Pancreas (tissue), 10 donors: ENCODE measurements at regions not wholly inside any gene's neighbourhood (a gene's known extent, or its start where the extent isn't known, plus 50 kb on each side); places are given as distances from the start of the nearest gene placed in this dataset.
A peak's percentile ranks its signal among the peaks of the same experiment; 100 is the strongest.

Source experiments
- ATAC-seq, 4 donors: fragments of 200-7000 bp; cut with Tn5 transposase; one replicate each; pipeline versions ENCODE4 v1.8.0 to v1.9.1; 2020; ENCODE audit warnings: mild to moderate bottlenecking in 4 of 4, moderate library complexity in 4 of 4
- DNase-seq, 6 donors: peaks; one replicate each; pipeline ENCODE4 v3.0.0-alpha.2; 2020
- FAIRE-seq: peaks from 2 replicates; lab custom pipeline; 2012; peaks lifted over from hg19 to GRCh38; lab: Jason Lieb, UNC
- H3K27ac ChIP-seq, 4 donors: fragments of 200-600 bp; sonication (generic); 1 replicate in 3 of 4; 2 replicates in 1 of 4; pipeline versions ENCODE4 v1.5.0 to v1.8.0; 2020
- H3K27me3 ChIP-seq, 4 donors: fragments of 200-600 bp; one replicate each; pipeline ENCODE4 v1.8.0; 2021
- H3K36me3 ChIP-seq, 3 donors: fragments of 200-600 bp; sonication (generic) in 1 of 3; one replicate each; pipeline versions ENCODE4 v1.5.0 to v1.8.0; 2020 to 2021
- H3K4me1 ChIP-seq, 3 donors: fragments of 200-600 bp; one replicate each; pipeline ENCODE4 v1.8.0; 2021
- H3K4me3 ChIP-seq, 4 donors: fragments of 200-600 bp; sonication (generic) in 2 of 4; one replicate each; pipeline versions ENCODE4 v1.5.0 to v1.8.0; 2020 to 2021
- H3K9me3 ChIP-seq, 4 donors: fragments of 200-600 bp; one replicate each; pipeline ENCODE4 v1.8.0; 2021
- CTCF ChIP-seq, 4 donors: fragments of 200-600 bp; sonication (generic) in 3 of 4; IDR thresholded peaks; one replicate each; pipeline versions ENCODE4 v1.5.0 to v1.8.0; 2021; ENCODE audit warnings: antibody characterized with exemption in 4 of 4
- WGBS, 2 donors: extraction: QIAGEN DNeasy Blood & Tissue Kit; methylation state at CpG; one replicate each; pipeline ENCODE4 v1.1.7; 2013; 5-methylcytosine and 5-hydroxymethylcytosine counted together
- intact Hi-C, 3 donors: fragments of 100-400 bp; cut with DNase I; formaldehyde crosslinking; loops; one replicate each; pipeline versions ENCODE4 v1.11.1 to v1.14.2; 2022
- donor health status: healthy with polysubstance abuse.
- donor health status: DM: no; HTN: no; CAD: no; lungs with moderate emphysema.
- donor health status: DM: no; HTN: no; CAD: no.
- donor health status: control.
- donor health status: control.
- donor health status: Bipolar disorder and iron deficiency.
- donor health status: DM: yes; HTN: yes; CAD: no.
- donor health status: DM: no; HTN: no; CAD: no.
- donor health status: DM: no; HTN: no; CAD: no.
- donor health status: DM: yes; HTN: yes; CAD: no.

- WGBS, 2 donors = 74 to 75% methylated on average over 2 of the region's 2 CpGs
- ATAC-seq = no peak
- no peak for FAIRE-seq
These were observed 473.7 kb downstream of the QKI start for GRCh38 chr6:163888030-163888819.

GRCh38 chr6:163886428-163886827 is 471.9 kb downstream of the QKI start:
- H3K4me1 ChIP-seq = no peaks in the 10 kb centered on the region
- no peaks in the 10 kb centered on the region for H3K9me3 ChIP-seq
- no peaks in the 10 kb centered on the region for H3K27me3 ChIP-seq
- H3K4me3 ChIP-seq = no peak overlapping the region
- DNase-seq (no peak), FAIRE-seq (no peak), ATAC-seq (no peak)
- no peaks in the 10 kb centered on the region for H3K36me3 ChIP-seq
- no peak for TF ChIP-seq CTCF (IDR thresholded peaks at IDR 0.05)
- H3K27ac ChIP-seq = no peak overlapping the region
- WGBS, 2 donors = 77 to 81% methylated on average over 1 of the region's 1 CpG
- intact Hi-C loops = no loop called here

More at GRCh38 chr6:163888030-163888819, 473.7 kb downstream of the QKI start:
- Histone ChIP-seq H3K27ac (no peak overlapping the region), H3K9me3 (no peaks in the 10 kb centered on the region), H3K4me3 (no peak overlapping the region), H3K27me3 (no peaks in the 10 kb centered on the region), H3K36me3 (no peaks in the 10 kb centered on the region), H3K4me1 (no peaks in the 10 kb centered on the region)
- intact Hi-C loops = no loop called here
- TF ChIP-seq CTCF (IDR thresholded peaks at IDR 0.05) = no peak
- DNase-seq = no peak

GRCh38 chr6:163883984-163884383 is 469.5 kb downstream of the QKI start:
- H3K9me3 ChIP-seq = no peaks in the 10 kb centered on the region
- H3K4me3 ChIP-seq = no peak overlapping the region
- DNase-seq = no peak
- WGBS, 2 donors = 78 to 85% methylated on average over 3 of the region's 3 CpGs
- H3K36me3 ChIP-seq = no peaks in the 10 kb centered on the region
- no peak overlapping the region for H3K27ac ChIP-seq
- H3K4me1 ChIP-seq = no peaks in the 10 kb centered on the region
- TF ChIP-seq CTCF (IDR thresholded peaks at IDR 0.05) = no peak
- intact Hi-C loops = no loop called here
- FAIRE-seq = no peak
- peak in 1 of 4 donors; percentile 28 for ATAC-seq
- no peaks in the 10 kb centered on the region for H3K27me3 ChIP-seq

- Histone ChIP-seq H3K27ac (no peak overlapping the region), H3K36me3 (no peaks in the 10 kb centered on the region), H3K9me3 (no peaks in the 10 kb centered on the region), H3K4me1 (no peaks in the 10 kb centered on the region), H3K4me3 (no peak overlapping the region), H3K27me3 (no peaks in the 10 kb centered on the region)
- ATAC-seq (no peak), DNase-seq (no peak), FAIRE-seq (no peak)
- 51 to 58% methylated on average over 2 of the region's 2 CpGs for WGBS, 2 donors
- intact Hi-C loops = no loop called here
- TF ChIP-seq CTCF (IDR thresholded peaks at IDR 0.05) = no peak
These were observed 464.2 kb downstream of the QKI start for GRCh38 chr6:163878698-163879097.
